ENCODE measurements at regions not wholly inside any gene's neighbourhood (a gene's known extent, or its start where the extent isn't known, plus 50 kb on each side); places are given as distances from the start of the nearest gene placed in this dataset.

- 76% methylated on average over 2 of the region's 2 CpGs; no CpG with 5 or more reads in 1 of the 2 experiments for WGBS, 2 experiments (ENCODE audit: extremely low coverage in 1 of 2, insufficient coverage in 1 of 2, insufficient read length in 1 of 2, insufficient replicate concordance in 2 of 2, low coverage in 1 of 2, low lambda C conversion rate in 2 of 2, missing lambda C conversion rate in 1 of 2)
- no peak overlapping the region for H2AK5ac ChIP-seq (ENCODE audit: low read depth, low read length)
- H3K27me3 ChIP-seq (replicated peaks in 1 of 4; ENCODE audit: control insufficient read depth in 3 of 4, extremely low read depth in 1 of 4, insufficient read depth in 3 of 4, low read length in 3 of 4): peaks cover 0 to 1% (median 0%) of the 10 kb centered on the region in 4 experiments; a peak in 1 of 7 replicates
- no peak overlapping the region for H3K4me3 ChIP-seq (ENCODE audit: extremely low read depth in 1 of 4, insufficient read depth in 2 of 4, low read depth in 3 of 4, low read length in 4 of 4)
- FAIRE-seq (no peak), DNase-seq (ENCODE audit: low read depth in 1 of 2, low spot score in 2 of 2) (no peak)
- no peaks in the 10 kb centered on the region for H3K36me3 ChIP-seq (ENCODE audit: control insufficient read depth in 2 of 4, insufficient read depth in 4 of 4, low read length in 3 of 4)
- H2AFZ ChIP-seq (ENCODE audit: low read length): no peak overlapping the region
- no peak overlapping the region for H2BK12ac ChIP-seq (ENCODE audit: low read depth, low read length)
- H4K8ac ChIP-seq (ENCODE audit: extremely low read depth, insufficient read depth, low read length): no peak overlapping the region
- no peak overlapping the region for H3K27ac ChIP-seq (ENCODE audit: low read depth, low read length)
- H2BK5ac ChIP-seq (ENCODE audit: low read depth, low read length): no peak overlapping the region
- no peak overlapping the region for H4K5ac ChIP-seq (ENCODE audit: insufficient read length, low read depth, low read length)
- no peak overlapping the region for H2BK120ac ChIP-seq (replicated peaks; ENCODE audit: low read depth, low read length)
- TF ChIP-seq KDM4A (IDR thresholded peaks at IDR 0.05; ENCODE audit: low read depth, low read length, severe bottlenecking): no peak
- no peak for TF ChIP-seq JUND (IDR thresholded peaks at IDR 0.05; ENCODE audit: low read length)
- TF ChIP-seq CHD2 (IDR thresholded peaks at IDR 0.05; ENCODE audit: low read length): no peak
- no peak for TF ChIP-seq CHD1 (IDR thresholded peaks at IDR 0.05; ENCODE audit: low read depth, low read length)
- TF ChIP-seq TBP (IDR thresholded peaks at IDR 0.05; ENCODE audit: low read depth, low read length): no peak
- H3K4ac ChIP-seq (replicated peaks; ENCODE audit: insufficient read length, low read depth, low read length): no peak overlapping the region
- H3K9ac ChIP-seq (replicated peaks in 1 of 4; ENCODE audit: extremely low read depth in 1 of 4, low read depth in 3 of 4, low read length in 3 of 4): no peak overlapping the region
- H2BK20ac ChIP-seq (ENCODE audit: low read length): no peak overlapping the region
- no peak overlapping the region for H4K91ac ChIP-seq (replicated peaks; ENCODE audit: insufficient read length, low read length)
- H3K79me1 ChIP-seq (ENCODE audit: low read depth, low read length): no peaks in the 10 kb centered on the region
- H4K20me1 ChIP-seq (replicated peaks in 1 of 2; ENCODE audit: control insufficient read depth in 1 of 2, insufficient read depth in 2 of 2, low read length in 2 of 2): no peaks in the 10 kb centered on the region
- no peak overlapping the region for H3K18ac ChIP-seq (ENCODE audit: extremely low read depth, low read length)
- no peak overlapping the region for H3K4me2 ChIP-seq (ENCODE audit: insufficient read depth in 1 of 2, low read depth in 2 of 2, low read length in 2 of 2)
- no peak overlapping the region for H2BK15ac ChIP-seq (ENCODE audit: low read length)
- ChIA-PET CTCF (ENCODE audit: partially characterized antibody) (interaction anchor here (0.6 to 0.7 kb wide), 2 partner anchors 13 to 300 kb away, joined by 3 to 4 read pairs; no protein-coding TSS in a partner anchor), POLR2A (ENCODE audit: partially characterized antibody) (no interaction called here)
- H3K23ac ChIP-seq (ENCODE audit: insufficient read length): no peak overlapping the region
- no peaks in the 10 kb centered on the region for H3K79me2 ChIP-seq (ENCODE audit: control insufficient read depth in 1 of 2, insufficient read depth in 2 of 2, low read length in 2 of 2)
- no peaks in the 10 kb centered on the region for H3K9me3 ChIP-seq (ENCODE audit: insufficient read depth in 2 of 2, low read depth in 1 of 2, low read length in 1 of 2)
- no peaks in the 10 kb centered on the region for H3K4me1 ChIP-seq (replicated peaks in 1 of 4; ENCODE audit: control insufficient read depth in 3 of 4, insufficient read depth in 4 of 4, low read length in 3 of 4)
- H3K56ac ChIP-seq (replicated peaks; ENCODE audit: insufficient read length, low read depth, low read length): no peak overlapping the region
- no peak overlapping the region for H3K14ac ChIP-seq (ENCODE audit: insufficient read length)
- H3K23me2 ChIP-seq (ENCODE audit: low read depth, low read length): no peaks in the 10 kb centered on the region
These were observed 114.8 kb downstream of the SCG2 start for GRCh38 chr2:223487214-223487846.

Measured in H1 (cell line).